ENCODE measurements at regions not wholly inside any gene's neighbourhood (a gene's known extent, or its start where the extent isn't known, plus 50 kb on each side); places are given as distances from the start of the nearest gene placed in this dataset.
"Not testable (repeated sequence)": the region's sequence is repeated elsewhere in the genome, so short reads cannot be mapped to it uniquely, and the experiment has no call there.

GRCh38 chr2:211144078-211144477 is 587.7 kb downstream of the CPS1 start:
- DNase-seq (ENCODE audit: low read depth, low spot score): peak; percentile 59

DNA sequence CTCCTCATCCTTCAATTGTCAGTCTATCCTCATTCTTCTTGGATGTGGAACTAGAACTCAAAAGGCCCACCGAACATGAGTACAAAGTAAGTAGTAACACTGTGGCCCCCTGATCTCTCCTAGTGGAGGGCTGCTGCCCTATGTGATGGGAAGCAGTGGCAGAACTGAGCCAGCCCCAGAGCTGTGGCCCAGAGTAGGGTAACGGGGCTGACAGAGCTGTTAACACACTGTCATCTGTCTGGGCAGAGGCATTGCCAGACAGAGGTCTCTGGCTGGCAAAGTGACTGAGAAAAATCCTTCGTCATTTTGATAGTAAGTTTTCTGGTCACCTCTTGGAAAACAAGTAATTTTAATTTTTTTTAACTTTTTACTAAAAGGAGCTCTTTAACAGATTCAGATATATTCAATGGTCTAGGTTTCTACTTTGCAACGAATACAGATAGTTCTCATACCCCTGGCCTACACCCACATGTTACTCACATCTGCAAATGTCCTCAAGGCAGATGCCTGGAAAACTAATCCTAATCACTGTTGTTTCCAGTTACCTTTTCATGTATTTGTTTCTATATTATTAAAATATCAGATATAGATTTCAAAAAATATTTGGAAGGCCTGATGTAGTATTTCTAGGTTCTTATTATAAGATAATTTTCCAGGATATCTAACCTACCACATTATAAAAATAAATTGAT is 588.7 kb downstream of the CPS1 start:
- DNase-seq (ENCODE audit: low read depth, low spot score): no peak

DNA sequence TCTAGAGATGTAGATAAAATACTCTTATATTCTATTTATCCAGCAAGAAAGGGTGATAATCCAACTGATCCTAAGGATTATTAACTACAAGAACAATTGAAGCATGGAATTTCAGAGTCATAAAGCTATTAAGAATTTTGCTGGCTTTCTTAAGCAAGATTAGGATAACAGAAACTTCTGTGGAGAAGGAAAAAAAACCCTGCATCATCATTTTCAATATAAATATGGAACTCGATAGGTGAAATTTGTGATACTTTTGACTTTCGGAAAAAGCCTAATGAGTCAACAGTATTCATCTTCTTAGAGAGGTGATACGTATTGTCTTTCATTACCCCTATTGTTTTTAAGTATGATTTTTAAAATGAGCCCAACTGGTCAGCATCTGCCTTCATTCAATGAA is 593.3 kb downstream of the CPS1 start:
- no peak for DNase-seq (ENCODE audit: low read depth, low spot score)

DNA sequence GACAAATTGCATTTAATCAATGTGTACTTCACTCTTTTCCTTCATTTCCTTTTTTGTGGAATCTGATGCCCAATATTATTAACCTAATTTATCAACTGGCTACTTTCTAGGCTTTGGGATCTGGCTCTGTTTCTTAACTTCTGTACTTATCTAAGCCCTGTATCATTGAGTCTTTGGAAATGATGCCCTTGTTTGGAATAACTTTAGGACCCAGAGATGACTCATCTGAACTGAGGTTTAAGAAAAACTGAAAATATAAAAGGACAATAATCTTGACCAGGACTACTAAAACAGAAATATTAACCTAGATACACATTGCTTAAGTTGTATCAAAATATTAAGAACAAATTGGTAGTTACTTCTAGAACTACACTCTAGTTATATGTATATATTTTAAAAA is 600.8 kb downstream of the CPS1 start:
- no peak for DNase-seq (ENCODE audit: low read depth, low spot score)

DNA sequence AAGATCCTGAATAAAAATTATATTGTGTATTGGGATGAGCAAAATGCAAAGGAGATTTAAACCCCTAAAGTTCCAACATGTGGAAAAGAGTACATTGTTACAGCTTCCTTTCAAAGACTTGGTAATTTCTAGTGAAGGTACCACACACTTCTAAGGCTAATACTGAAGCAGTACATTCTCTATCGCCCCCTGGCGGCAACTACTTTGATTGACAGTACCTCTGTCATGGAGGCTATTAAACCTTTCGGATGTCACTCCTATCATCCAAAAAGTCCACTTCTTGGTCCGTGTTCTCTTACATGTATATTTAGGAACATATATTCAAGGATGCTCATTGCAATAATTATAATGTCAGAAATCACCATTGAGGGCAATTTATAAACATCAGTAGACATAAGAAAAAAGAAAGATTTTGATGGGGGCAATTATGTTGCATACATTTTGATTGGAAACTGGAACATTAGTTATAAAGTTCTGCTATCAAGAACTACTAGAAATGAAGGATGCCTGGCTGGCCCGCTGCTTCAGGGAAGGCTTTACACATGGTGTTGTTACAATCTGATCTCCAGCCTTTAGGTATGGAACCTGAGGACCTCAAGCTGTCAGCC is 601.6 kb downstream of the CPS1 start:
- DNase-seq (ENCODE audit: low read depth, low spot score): peak; percentile 79

DNA sequence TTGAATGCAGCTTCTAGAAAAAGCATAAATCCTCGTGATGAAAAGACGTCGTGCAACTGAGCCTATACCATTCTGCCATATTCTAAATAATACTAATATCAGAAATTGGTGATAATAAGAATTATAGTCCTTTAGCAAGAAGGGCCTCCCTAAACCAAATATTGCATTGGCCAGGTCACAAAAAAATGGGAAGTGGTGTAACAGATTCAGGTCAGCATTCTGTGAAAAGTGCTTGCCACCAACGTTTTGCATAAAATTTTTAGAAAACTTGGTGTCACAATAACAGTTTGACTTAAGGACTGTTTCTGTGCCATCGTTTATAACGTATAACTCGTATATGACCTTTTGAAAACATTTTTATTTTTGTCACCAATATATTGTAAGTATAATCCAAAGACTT is 603.6 kb downstream of the CPS1 start:
- no peak for DNase-seq (ENCODE audit: low read depth, low spot score)

GRCh38 chr2:211161236-211161635 is 604.8 kb downstream of the CPS1 start:
- DNase-seq (ENCODE audit: low read depth, low spot score): peak; percentile 20

GRCh38 chr2:211162911-211163310 is 606.5 kb downstream of the CPS1 start:
- DNase-seq (ENCODE audit: low read depth, low spot score): no peak

DNA sequence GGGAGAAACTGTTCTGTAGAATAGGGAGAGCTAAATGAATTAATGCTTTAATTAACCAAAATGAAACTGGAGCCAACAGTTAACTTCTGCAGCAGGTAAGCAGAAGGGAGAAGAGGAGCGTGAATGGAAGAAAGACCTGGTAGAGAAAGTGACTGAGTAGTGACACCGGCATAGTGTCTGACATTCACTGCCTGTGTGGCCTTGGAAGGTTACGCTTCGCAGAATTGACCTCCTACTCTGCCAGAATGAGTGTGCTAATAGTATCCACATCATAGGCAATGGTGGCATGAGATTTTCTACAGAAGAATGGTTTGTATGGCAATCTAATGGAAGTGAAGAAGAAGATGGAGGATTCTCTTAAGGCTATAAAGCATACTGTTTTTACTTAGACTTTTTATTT is 614.4 kb downstream of the CPS1 start:
- no peak for DNase-seq (ENCODE audit: low read depth, low spot score)

GRCh38 chr2:211174021-211174420 is 617.6 kb downstream of the CPS1 start:
- no peak for DNase-seq (ENCODE audit: low read depth, low spot score)

DNA sequence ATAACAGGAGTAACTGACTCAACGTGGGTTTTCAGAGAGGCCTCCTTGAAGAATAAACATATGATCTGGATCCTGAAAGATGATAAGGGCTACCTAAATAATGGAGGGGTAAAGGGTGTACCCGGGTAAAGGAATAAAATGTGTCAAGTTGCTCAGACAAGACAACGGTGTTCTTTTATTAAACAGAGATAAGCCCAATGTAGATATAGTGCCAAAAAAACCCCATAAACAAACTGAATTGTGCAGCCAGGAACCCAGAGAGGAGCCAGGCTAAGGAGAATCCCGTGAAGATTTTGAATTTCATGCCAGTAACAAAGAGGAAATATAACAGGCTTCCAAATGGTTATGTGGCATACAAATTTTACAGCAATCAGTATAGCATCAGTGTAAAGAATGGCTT is 618.2 kb downstream of the CPS1 start:
- DNase-seq (ENCODE audit: low read depth, low spot score): no peak

GRCh38 chr2:211175956-211176355 is 619.6 kb downstream of the CPS1 start:
- no peak for DNase-seq (ENCODE audit: low read depth, low spot score)

GRCh38 chr2:211176514-211177141 is 620.2 kb downstream of the CPS1 start:
- DNase-seq (ENCODE audit: low read depth, low spot score): no peak

DNA sequence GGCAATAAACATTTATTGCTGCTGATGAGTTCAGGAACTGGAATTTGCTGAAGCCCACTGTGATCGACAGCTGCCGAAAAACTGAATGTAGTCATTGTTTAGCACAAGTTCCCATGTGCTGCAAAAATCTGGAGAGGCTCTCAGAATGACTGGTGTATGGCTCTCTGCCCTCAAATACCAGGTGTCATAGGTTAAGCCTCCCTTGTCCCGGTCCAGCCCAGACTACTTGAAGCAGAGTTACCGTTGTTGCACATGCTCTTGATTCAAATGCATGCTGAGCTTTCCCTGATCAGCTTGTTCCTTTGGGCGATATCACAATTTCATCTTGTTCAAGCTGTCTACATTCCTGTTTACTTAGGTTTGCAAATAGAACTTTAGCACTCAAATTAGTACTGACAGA is 625.2 kb downstream of the CPS1 start:
- DNase-seq (ENCODE audit: low read depth, low spot score): peak; percentile 50

GRCh38 chr2:211187602-211188001 is 631.2 kb downstream of the CPS1 start:
- DNase-seq (ENCODE audit: low read depth, low spot score): no peak

DNA sequence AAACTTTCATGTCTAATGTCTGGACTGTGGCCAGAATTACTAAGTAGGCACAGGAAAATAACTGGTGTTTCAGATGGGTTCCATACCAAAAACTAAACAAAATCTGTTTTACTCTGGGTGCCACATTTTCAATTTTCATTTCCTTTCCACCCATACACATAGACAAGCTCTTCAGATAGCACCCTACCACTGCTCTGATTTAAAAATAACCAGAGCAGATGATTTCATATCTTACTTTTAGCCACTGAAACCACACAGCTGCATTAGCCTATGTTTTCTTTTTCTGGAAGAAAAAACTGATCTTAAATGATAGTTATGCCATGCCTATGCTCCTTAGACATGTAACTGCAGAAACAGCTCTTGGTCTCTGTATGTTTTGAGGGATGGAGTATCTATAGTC is 647.6 kb downstream of the CPS1 start:
- no peak for DNase-seq (ENCODE audit: low read depth, low spot score)

- no peak for DNase-seq (ENCODE audit: low read depth, low spot score)
Measured at GRCh38 chr2:211204456-211204855, 648.1 kb downstream of the CPS1 start.

GRCh38 chr2:211204902-211205301 is 648.5 kb downstream of the CPS1 start:
- no peak for DNase-seq (ENCODE audit: low read depth, low spot score)

DNA sequence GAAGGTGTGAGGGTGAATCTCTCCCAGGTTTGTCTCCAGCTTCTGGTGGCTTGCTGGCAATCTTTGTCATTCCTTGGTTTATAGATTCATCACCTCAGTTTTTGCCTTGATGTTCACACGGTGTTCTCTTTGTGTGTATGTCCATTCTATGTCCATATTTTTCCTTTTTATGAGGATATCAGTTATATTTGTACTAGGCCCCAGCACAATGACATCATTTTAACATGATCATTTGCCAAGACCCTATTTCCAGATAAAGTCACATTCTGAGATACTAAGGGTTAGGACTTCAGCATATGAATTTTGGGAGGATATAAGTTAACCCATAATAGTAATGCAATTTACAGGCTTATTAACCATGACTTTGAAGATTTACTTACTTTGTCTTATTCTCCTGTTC is 649.0 kb downstream of the CPS1 start:
- DNase-seq (ENCODE audit: low read depth, low spot score): no peak

GRCh38 chr2:211205836-211206235 is 649.4 kb downstream of the CPS1 start:
- no peak for DNase-seq (ENCODE audit: low read depth, low spot score)

- peak; percentile 23 for DNase-seq (ENCODE audit: low read depth, low spot score)
Measured at GRCh38 chr2:211216221-211216620, 659.8 kb downstream of the CPS1 start.

GRCh38 chr2:211219548-211219947 is 663.1 kb downstream of the CPS1 start:
- not testable (repeated sequence) for DNase-seq (ENCODE audit: low read depth, low spot score)

- no peak for DNase-seq (ENCODE audit: low read depth, low spot score)
Measured at GRCh38 chr2:211225784-211226183, 669.4 kb downstream of the CPS1 start.

All from astrocyte of the hippocampus (primary cell).